Adipocyte (in vitro differentiated cells): ENCODE measurements at regions not wholly inside any gene's neighbourhood (a gene's known extent, or its start where the extent isn't known, plus 50 kb on each side); places are given as distances from the start of the nearest gene placed in this dataset.
"Not testable (repeated sequence)": the region's sequence is repeated elsewhere in the genome, so short reads cannot be mapped to it uniquely, and the experiment has no call there.

Experiments
- DNase-seq: peaks from one replicate; pipeline ENCODE4 v3.0.0-alpha.2; 2015; ENCODE audit warnings: low read depth
- H3K27me3 ChIP-seq: replicated peaks from 2 replicates; pipeline ENCODE4 v1.7.0; 2013; ENCODE audit warnings: mild to moderate bottlenecking, low read length, moderate library complexity; ENCODE audit not compliant: control insufficient read depth, insufficient read depth
- H3K36me3 ChIP-seq: 2 replicates; pipeline ENCODE4 v1.7.0; 2013; ENCODE audit warnings: low read length, mild to moderate bottlenecking, moderate library complexity; ENCODE audit not compliant: control insufficient read depth, insufficient read depth, severe bottlenecking
- H3K4me1 ChIP-seq: 2 replicates; pipeline ENCODE4 v1.7.0; 2013; ENCODE audit warnings: mild to moderate bottlenecking, low read length, moderate library complexity; ENCODE audit not compliant: control insufficient read depth, insufficient read depth
- H3K4me3 ChIP-seq: 2 replicates; pipeline ENCODE4 v1.7.0; 2013; ENCODE audit warnings: mild to moderate bottlenecking, low read length, moderate library complexity
- H3K9ac ChIP-seq: 2 replicates; pipeline ENCODE4 v1.7.0; 2013; ENCODE audit warnings: mild to moderate bottlenecking, low read length, moderate library complexity
- H3K9me3 ChIP-seq: 2 replicates; pipeline ENCODE4 v1.7.0; 2013; ENCODE audit warnings: mild to moderate bottlenecking, low read length, moderate library complexity; ENCODE audit not compliant: control insufficient read depth

DNA sequence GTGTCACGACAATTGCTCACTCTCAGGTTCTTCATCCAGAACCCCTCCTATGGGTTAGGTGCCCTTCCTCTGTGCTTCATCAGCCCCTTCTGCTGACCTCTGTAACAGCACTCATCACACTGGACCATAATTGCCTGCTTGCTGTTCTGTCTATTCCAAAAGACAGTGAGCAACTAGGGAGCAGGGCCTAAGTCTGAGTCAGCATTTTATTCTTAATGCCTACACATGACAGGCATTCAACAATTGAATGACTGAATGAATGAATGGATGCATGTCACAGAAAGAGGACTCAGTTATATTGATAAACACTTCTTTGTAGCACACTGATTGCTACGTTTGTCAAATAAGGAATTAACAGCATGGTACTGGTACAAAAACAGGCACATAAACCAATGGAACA, 317.0 kb downstream of the ZIC3 start:
- Histone ChIP-seq H3K27me3 (no peaks in the 10 kb centered on the region), H3K4me3 (no peak overlapping the region), H3K36me3 (no peaks in the 10 kb centered on the region), H3K4me1 (no peaks in the 10 kb centered on the region), H3K9ac (no peak overlapping the region), H3K9me3 (no peaks in the 10 kb centered on the region)
- DNase-seq: no peak

GRCh38 chrX:137884813-137885212, 318.9 kb downstream of the ZIC3 start:
- H3K27me3 ChIP-seq, H3K9me3 ChIP-seq, H3K9ac ChIP-seq, H3K4me3 ChIP-seq, H3K4me1 ChIP-seq, DNase-seq, H3K36me3 ChIP-seq: not testable (repeated sequence)

GRCh38 chrX:137891431-137891830, 325.5 kb downstream of the ZIC3 start:
- Histone ChIP-seq H3K9ac (no peak overlapping the region), H3K27me3 (no peaks in the 10 kb centered on the region), H3K36me3 (no peaks in the 10 kb centered on the region), H3K4me3 (no peak overlapping the region), H3K9me3 (no peaks in the 10 kb centered on the region), H3K4me1 (no peaks in the 10 kb centered on the region)
- no peak for DNase-seq

DNA sequence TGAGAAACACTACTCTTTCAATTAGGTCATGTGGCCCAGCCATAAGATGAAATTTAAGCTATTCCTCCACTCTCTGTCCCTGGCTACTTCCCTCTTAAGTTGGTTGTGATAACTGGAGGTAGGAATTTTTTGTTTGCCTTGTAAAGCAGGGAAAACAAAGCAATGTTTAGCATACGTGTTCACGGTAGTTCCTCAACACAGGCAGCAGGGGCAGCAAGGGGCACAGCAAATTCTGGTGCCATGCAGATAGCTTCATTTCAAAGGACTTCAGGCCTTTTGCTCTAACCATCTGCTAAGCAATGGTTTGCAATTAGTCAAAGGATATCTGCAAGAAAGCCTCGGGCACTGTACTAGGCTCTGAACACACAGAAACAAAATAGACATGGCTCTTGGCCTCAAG, 330.2 kb downstream of the ZIC3 start:
- no peaks in the 10 kb centered on the region for H3K27me3 ChIP-seq
- H3K36me3 ChIP-seq: no peaks in the 10 kb centered on the region
- H3K4me1 ChIP-seq: no peaks in the 10 kb centered on the region
- DNase-seq: no peak
- no peaks in the 10 kb centered on the region for H3K9me3 ChIP-seq
- H3K4me3 ChIP-seq: no peak overlapping the region
- H3K9ac ChIP-seq: no peak overlapping the region

GRCh38 chrX:137915466-137915865, 349.5 kb downstream of the ZIC3 start:
- no peak for DNase-seq

GRCh38 chrX:137916090-137916746, 350.3 kb downstream of the ZIC3 start:
- no peak overlapping the region for H3K4me3 ChIP-seq
- no peak for DNase-seq
- no peaks in the 10 kb centered on the region for H3K4me1 ChIP-seq
- H3K9ac ChIP-seq: no peak overlapping the region
- no peaks in the 10 kb centered on the region for H3K27me3 ChIP-seq
- no peaks in the 10 kb centered on the region for H3K36me3 ChIP-seq
- no peaks in the 10 kb centered on the region for H3K9me3 ChIP-seq

More at GRCh38 chrX:137915466-137915865, 349.5 kb downstream of the ZIC3 start:
- Histone ChIP-seq H3K4me3 (no peak overlapping the region), H3K27me3 (no peaks in the 10 kb centered on the region), H3K9ac (no peak overlapping the region), H3K4me1 (no peaks in the 10 kb centered on the region), H3K9me3 (no peaks in the 10 kb centered on the region), H3K36me3 (no peaks in the 10 kb centered on the region)

DNA sequence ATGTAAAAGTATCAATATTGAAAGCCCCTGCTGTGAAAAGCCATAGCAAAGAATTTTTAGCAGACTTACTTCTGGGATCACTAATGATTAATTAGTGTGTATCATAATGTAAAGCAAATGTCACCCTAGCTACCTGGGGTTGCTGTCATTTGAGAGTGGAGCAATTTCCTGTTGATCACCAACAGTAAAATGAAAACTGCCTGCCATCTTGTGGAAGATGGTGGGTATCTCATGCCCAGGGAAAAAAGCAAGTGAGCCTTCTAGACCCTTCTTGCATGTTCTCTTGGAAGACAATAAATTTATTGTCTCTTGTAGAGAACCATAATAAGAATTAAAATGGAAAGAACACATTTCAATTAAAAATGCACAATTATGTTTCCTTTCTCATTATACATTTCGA, 360.2 kb downstream of the ZIC3 start:
- DNase-seq: no peak
- H3K4me1 ChIP-seq: no peaks in the 10 kb centered on the region
- H3K9ac ChIP-seq: no peak overlapping the region
- no peaks in the 10 kb centered on the region for H3K36me3 ChIP-seq
- H3K27me3 ChIP-seq: no peaks in the 10 kb centered on the region
- no peaks in the 10 kb centered on the region for H3K9me3 ChIP-seq
- no peak overlapping the region for H3K4me3 ChIP-seq

DNA sequence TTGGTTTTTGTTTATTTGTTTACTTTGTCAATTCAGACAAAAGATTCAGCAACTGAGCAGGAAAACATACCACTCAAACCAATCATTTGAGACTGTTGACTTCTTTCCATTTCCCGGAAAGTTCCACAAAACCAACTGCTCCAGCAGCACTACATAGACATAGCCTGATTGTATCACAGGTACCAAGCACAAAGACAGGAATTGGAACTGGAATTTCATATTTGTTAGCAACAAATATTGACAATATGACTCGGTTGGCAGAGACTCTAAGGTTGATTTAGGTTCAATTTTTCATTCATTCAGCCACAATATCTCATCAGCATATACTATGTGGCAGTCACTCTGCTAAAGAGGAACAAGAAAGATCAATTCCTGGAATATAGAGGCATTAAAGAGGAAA, 364.0 kb downstream of the ZIC3 start:
- H3K4me3 ChIP-seq: no peak overlapping the region
- peaks cover 13% of the 10 kb centered on the region for H3K9me3 ChIP-seq
- no peaks in the 10 kb centered on the region for H3K36me3 ChIP-seq
- H3K27me3 ChIP-seq: no peaks in the 10 kb centered on the region
- no peaks in the 10 kb centered on the region for H3K4me1 ChIP-seq
- no peak overlapping the region for H3K9ac ChIP-seq
- no peak for DNase-seq

DNA sequence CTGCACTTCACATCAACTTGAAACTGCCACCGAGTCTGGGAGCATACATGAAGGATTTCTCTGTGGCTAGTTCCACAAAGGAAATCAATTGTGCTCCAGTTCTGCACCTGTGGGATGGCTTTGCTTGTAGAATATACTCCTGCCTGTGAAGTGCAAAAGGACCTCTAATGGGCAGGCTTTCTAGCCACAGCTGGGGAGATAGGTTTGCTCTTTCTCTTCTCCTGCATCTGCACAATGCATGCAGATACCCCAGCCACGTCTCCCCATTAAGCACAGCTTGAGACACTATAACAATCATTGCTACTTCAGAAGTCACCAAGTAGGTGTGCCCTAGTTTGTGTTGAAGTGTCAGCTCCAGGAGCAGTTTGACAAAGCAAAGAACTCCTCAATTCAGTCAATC, 364.6 kb downstream of the ZIC3 start:
- H3K4me3 ChIP-seq: no peak overlapping the region
- H3K9me3 ChIP-seq: peaks cover 16% of the 10 kb centered on the region
- H3K4me1 ChIP-seq: no peaks in the 10 kb centered on the region
- H3K9ac ChIP-seq: no peak overlapping the region
- no peaks in the 10 kb centered on the region for H3K27me3 ChIP-seq
- H3K36me3 ChIP-seq: no peaks in the 10 kb centered on the region
- no peak for DNase-seq

DNA sequence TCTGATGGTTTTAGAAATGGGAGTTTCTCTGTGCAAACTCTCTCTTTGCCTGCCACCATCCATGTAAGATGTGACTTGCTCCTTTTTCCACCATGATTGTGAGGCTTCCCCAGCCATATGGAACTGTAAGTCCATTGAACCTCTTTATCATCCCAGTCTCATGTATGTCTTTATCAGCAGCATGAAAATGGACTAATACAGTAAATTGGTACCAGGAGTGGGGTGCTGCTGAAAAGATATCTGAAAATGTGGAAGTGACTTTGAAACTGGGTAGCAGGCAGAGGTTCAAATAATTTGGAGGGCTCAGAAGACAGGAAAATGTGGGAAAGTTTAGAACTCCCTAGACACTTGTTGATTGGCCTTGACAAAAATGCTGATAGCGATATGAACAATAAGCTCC, 368.3 kb downstream of the ZIC3 start:
- not testable (repeated sequence) for H3K27me3 ChIP-seq, H3K4me1 ChIP-seq, H3K36me3 ChIP-seq, H3K9ac ChIP-seq, H3K4me3 ChIP-seq, DNase-seq
- peaks cover 18% of the 10 kb centered on the region for H3K9me3 ChIP-seq

GRCh38 chrX:137934887-137935286, 369.0 kb downstream of the ZIC3 start:
- H3K4me3 ChIP-seq, H3K9ac ChIP-seq, H3K36me3 ChIP-seq, H3K27me3 ChIP-seq, DNase-seq, H3K4me1 ChIP-seq: not testable (repeated sequence)
- H3K9me3 ChIP-seq: peaks cover 18% of the 10 kb centered on the region

DNA sequence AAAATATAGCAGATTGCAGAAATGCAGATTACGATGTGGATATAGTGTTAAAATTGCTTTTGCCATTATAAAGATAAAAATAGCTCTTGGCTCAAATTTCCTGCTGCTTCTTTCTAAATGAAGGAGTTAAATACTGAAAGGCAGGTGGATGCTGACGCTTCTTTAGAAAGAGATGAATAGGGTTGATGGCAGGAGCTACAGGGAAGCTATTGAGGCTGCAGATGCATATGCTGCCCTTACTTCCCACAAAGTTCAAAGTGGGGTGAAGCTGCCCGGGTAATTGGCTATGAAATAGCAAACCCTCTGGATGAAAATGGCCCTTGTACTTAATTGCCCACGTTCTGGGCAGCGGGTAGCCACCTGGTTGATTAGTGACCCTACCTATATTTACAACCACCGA, 379.5 kb downstream of the ZIC3 start:
- no peak overlapping the region for H3K4me3 ChIP-seq
- no peaks in the 10 kb centered on the region for H3K9me3 ChIP-seq
- no peaks in the 10 kb centered on the region for H3K36me3 ChIP-seq
- H3K4me1 ChIP-seq: no peaks in the 10 kb centered on the region
- no peak overlapping the region for H3K9ac ChIP-seq
- no peak for DNase-seq
- no peaks in the 10 kb centered on the region for H3K27me3 ChIP-seq
